Activated CD4-positive, alpha-beta T cell treated with anti-CD3 and anti-CD28 coated beads for 4 hours (primary cell): ENCODE measurements at regions not wholly inside any gene's neighbourhood (a gene's known extent, or its start where the extent isn't known, plus 50 kb on each side); places are given as distances from the start of the nearest gene placed in this dataset.

ENCODE experiments used
- DNase-seq, 2 donors: peaks; one replicate each; pipeline ENCODE4 v3.0.0-alpha.2; 2020

GRCh38 chr15:77731067-77731466, 98.4 kb upstream of the LINGO1 start:
- DNase-seq = no peak

GRCh38 chr15:77727635-77728304, 95.1 kb upstream of the LINGO1 start:
- no peak for DNase-seq

- no peak for DNase-seq
Observed at GRCh38 chr15:77724715-77725114, 92.0 kb upstream of the LINGO1 start.

GRCh38 chr15:77723756-77724155, 91.0 kb upstream of the LINGO1 start:
- no peak for DNase-seq

- DNase-seq = no peak
Observed at GRCh38 chr15:77722759-77723460, 90.2 kb upstream of the LINGO1 start.

- no peak for DNase-seq
Observed at GRCh38 chr15:77721963-77722362, 89.3 kb upstream of the LINGO1 start.

- no peak for DNase-seq
Observed at GRCh38 chr15:77720655-77721054, 87.9 kb upstream of the LINGO1 start.

- DNase-seq = no peak
Observed at GRCh38 chr15:77720173-77720572, 87.5 kb upstream of the LINGO1 start.

- no peak for DNase-seq
Observed at GRCh38 chr15:77719450-77719849, 86.7 kb upstream of the LINGO1 start.

GRCh38 chr15:77717333-77717990, 84.8 kb upstream of the LINGO1 start:
- DNase-seq = no peak

GRCh38 chr15:77716632-77717332, 84.1 kb upstream of the LINGO1 start:
- DNase-seq = no peak

GRCh38 chr15:77715860-77716259, 83.1 kb upstream of the LINGO1 start:
- DNase-seq = no peak

GRCh38 chr15:77715051-77715450, 82.3 kb upstream of the LINGO1 start:
- no peak for DNase-seq

GRCh38 chr15:77714555-77714954, 81.8 kb upstream of the LINGO1 start:
- DNase-seq = no peak

- DNase-seq = no peak
Observed at GRCh38 chr15:77714023-77714422, 81.3 kb upstream of the LINGO1 start.

GRCh38 chr15:77713281-77713680, 80.6 kb upstream of the LINGO1 start:
- DNase-seq = no peak

- DNase-seq = no peak
Observed at GRCh38 chr15:77712438-77712837, 79.7 kb upstream of the LINGO1 start.

GRCh38 chr15:77710637-77711036, 77.9 kb upstream of the LINGO1 start:
- no peak for DNase-seq

- DNase-seq = no peak
Observed at GRCh38 chr15:77710206-77710605, 77.5 kb upstream of the LINGO1 start.

GRCh38 chr15:77709135-77709886, 76.6 kb upstream of the LINGO1 start:
- no peak for DNase-seq

- DNase-seq = no peak
Observed at GRCh38 chr15:77706482-77707244, 74.0 kb upstream of the LINGO1 start.
